ENCODE measurements at regions not wholly inside any gene's neighbourhood (a gene's known extent, or its start where the extent isn't known, plus 50 kb on each side); places are given as distances from the start of the nearest gene placed in this dataset.

DNA sequence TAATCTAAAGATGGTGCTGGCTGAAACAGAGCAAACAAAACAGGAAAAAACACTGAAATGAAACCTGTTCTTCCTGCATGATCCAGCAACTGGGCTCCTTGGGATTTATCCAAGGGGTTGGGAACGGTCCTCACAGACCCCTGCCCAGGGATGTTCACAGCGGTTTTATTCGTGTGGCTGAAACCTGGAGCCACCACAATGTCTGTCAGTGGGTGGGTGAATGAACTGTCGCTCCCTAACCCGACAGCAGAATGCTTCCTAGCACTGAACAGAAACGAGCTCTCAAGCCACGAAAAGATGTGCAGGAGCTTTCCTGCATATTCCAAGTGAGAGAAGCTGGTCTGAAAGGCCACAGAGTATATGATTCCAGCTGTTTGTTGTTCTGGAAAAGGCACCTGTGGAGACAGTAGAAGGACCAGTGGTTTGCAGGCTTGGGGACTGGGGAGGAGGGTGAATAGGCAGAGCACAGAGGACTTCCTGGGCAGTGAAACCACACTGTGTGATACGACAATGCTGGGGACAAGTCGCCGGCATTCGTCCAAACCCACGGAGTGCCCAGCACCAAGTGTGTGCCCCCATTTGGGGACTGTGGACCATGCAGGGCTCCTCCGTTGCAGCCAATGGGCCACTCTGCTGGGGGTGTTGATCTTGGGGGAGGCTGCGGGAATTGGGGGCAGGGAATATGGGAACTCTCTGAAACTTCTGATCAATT lies 73.9 kb downstream of the TEX29 start:
- no peak for DNase-seq
- Mint-ChIP-seq H3K4me1 (ENCODE audit: low read depth) (peaks cover 3% of the 10 kb centered on the region), H3K4me3 (no peak overlapping the region), H3K27me3 (ENCODE audit: low read depth) (no peaks in the 10 kb centered on the region), H3K36me3 (ENCODE audit: insufficient read depth) (no peaks in the 10 kb centered on the region), H3K9me3 (peaks cover 3% of the 10 kb centered on the region)
- ATAC-seq = no peak

DNA sequence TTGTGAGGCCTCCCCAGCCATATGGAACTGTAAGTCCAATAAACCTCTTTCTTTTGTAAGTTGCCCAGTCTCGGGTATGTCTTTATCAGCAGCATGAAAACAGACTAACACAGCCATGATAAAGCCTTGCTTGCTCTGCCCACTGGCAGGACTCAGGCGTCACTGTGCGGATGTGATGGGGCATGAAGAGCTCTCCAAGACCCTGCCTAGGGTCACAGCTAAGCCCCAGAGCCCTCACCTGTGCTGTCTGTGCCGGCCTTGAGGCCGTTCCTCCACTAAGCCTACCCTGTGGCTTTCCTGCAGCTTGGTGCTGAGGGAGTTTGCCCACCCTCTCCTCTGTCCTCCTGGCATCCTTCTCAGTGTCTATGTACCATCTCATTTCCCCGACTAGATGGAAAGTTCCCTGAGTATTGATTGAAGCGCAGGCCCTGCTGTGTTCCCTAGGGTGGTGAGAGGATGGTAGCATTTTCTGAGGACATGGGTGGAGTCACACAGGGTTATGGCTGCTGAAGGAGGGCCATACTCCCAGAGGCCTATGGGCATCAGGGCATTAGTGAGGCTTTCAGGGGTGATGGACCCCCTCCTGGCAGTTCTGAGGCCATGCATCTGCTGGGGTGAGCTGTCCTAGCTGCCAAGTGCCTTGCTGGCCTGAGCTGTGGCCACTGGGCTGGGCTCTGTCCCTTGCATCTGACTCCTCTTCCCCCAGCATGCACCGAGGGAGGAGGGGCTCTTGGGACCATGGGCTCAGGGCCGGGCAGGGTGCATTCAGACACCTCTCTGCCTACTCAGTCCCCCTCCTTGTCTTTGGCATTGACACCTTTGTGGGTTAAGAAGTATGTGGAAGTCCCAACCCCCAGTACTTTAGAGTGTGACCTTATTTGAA lies 75.3 kb downstream of the TEX29 start:
- no peak overlapping the region for H3K4me3 Mint-ChIP-seq
- no peaks in the 10 kb centered on the region for H3K36me3 Mint-ChIP-seq (ENCODE audit: insufficient read depth)
- no peaks in the 10 kb centered on the region for H3K4me1 Mint-ChIP-seq (ENCODE audit: low read depth)
- ATAC-seq (no peak), DNase-seq (no peak)
- no peaks in the 10 kb centered on the region for H3K27me3 Mint-ChIP-seq (ENCODE audit: low read depth)
- peaks cover 3% of the 10 kb centered on the region for H3K9me3 Mint-ChIP-seq

DNA sequence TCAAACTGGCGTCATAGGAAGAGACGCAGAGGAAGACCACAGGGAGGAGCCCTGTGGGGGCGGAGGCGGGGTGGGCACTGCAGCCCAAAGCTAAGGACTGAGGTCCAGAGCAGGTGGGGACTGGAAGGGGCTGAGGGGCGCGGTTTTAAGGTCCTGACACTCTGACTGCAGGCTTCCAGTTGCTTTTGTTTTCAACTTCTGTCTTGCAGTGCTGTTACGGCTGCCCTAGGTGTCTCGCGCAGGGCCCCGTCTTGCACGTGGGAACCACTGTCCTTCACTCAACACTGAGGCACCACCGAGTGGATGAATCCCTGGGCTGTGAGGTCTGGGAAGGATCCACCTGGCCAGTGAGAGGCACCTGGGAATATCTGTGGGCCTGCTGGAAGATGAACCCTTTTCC lies 76.0 kb downstream of the TEX29 start:
- H3K36me3 Mint-ChIP-seq (ENCODE audit: insufficient read depth) = no peaks in the 10 kb centered on the region
- no peaks in the 10 kb centered on the region for H3K27me3 Mint-ChIP-seq (ENCODE audit: low read depth)
- ATAC-seq (no peak), DNase-seq (no peak)
- H3K4me3 Mint-ChIP-seq = no peak overlapping the region
- peaks cover 3% of the 10 kb centered on the region for H3K9me3 Mint-ChIP-seq
- no peaks in the 10 kb centered on the region for H3K4me1 Mint-ChIP-seq (ENCODE audit: low read depth)

DNA sequence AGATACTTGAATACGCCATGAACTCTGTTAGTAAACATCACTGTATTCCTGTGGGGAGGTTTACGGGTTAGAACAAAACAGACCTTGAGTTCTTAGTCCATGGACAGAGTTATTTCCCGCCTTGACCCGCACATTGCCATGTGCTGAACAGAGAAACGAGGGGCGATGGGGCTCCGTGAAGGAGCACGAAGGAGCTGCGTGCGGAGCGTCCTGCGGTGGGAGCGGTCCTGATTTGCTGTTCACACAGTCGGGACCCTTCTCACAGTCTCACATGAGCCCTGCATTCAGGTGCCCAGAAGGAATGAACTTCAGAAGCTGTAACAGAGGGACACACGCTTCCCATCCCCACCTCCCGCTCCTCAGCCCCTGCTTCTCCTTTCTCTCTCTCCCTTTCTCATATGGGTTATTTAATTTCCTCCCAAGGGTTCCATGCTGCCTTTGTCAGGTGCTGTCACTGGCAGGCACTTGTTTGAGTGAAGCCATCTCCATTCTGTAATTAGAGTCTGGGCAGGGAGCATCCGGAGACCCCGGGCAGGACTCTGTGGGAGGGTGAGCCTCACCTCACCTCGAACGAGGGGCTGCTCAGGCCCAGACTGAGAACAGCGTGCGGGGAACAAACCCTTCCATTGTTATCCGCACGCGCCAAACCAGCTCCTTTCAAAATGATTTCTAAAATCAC lies 76.9 kb downstream of the TEX29 start:
- no peaks in the 10 kb centered on the region for H3K27me3 Mint-ChIP-seq (ENCODE audit: low read depth)
- no peaks in the 10 kb centered on the region for H3K4me1 Mint-ChIP-seq (ENCODE audit: low read depth)
- no peak for ATAC-seq
- DNase-seq = no peak
- H3K36me3 Mint-ChIP-seq (ENCODE audit: insufficient read depth) = no peaks in the 10 kb centered on the region
- H3K4me3 Mint-ChIP-seq = no peak overlapping the region
- H3K9me3 Mint-ChIP-seq = peaks cover 3% of the 10 kb centered on the region

DNA sequence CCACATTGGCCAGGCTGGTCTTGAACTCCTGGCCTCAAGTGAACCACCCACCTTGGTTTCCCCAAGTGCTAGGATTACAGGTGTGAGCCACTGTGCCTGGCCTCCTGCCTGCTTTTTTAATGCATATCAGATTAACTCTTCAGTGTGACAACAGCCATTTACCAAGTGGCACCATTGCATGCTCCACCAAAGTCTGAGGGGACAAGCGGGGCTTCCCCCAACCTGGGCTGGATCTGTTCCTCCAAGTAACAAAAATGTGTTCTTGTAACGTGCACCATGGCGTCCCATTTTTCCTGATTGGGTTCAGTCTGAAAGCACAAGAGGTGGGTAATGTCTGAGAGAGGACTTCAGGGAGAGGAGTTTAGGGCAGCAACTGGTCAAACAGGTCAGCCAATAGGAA lies 77.8 kb downstream of the TEX29 start:
- Mint-ChIP-seq H3K9me3 (peaks cover 3% of the 10 kb centered on the region), H3K27me3 (ENCODE audit: low read depth) (peaks cover 2% of the 10 kb centered on the region), H3K4me1 (ENCODE audit: low read depth) (no peaks in the 10 kb centered on the region), H3K36me3 (ENCODE audit: insufficient read depth) (no peaks in the 10 kb centered on the region), H3K4me3 (no peak overlapping the region)
- ATAC-seq = no peak
- DNase-seq = no peak

DNA sequence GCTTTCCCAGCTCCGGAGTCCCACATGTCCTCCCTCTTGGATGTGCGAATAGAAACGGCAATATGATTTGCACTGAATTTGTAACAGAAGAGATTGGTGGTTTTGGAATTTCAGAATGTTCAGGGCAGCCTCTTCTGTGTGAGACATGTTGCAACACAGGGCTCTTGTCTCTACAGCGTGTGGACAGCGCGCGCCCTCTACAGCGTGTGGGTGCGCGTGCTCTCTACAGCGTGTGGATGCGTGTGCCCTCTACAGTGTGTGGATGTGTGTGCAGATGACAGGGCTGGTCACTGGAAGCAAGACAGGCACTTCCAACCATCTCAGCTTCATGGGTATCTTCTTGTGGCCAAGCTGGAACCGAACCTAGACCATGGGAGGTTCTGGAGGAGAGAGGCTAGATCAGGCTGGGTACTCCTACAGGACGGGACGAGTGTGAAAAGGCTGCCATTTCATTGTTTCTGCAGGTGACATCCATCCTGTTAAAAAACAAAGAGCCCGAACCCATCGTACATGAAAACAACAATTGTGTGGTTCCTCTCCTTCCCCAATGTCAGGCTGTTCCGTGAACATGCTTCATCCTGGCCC lies 78.4 kb downstream of the TEX29 start:
- no peak for ATAC-seq
- DNase-seq = no peak
- H3K4me1 Mint-ChIP-seq (ENCODE audit: low read depth) = no peaks in the 10 kb centered on the region
- no peak overlapping the region for H3K4me3 Mint-ChIP-seq
- peaks cover 2% of the 10 kb centered on the region for H3K27me3 Mint-ChIP-seq (ENCODE audit: low read depth)
- H3K9me3 Mint-ChIP-seq = peaks cover 3% of the 10 kb centered on the region
- no peaks in the 10 kb centered on the region for H3K36me3 Mint-ChIP-seq (ENCODE audit: insufficient read depth)

DNA sequence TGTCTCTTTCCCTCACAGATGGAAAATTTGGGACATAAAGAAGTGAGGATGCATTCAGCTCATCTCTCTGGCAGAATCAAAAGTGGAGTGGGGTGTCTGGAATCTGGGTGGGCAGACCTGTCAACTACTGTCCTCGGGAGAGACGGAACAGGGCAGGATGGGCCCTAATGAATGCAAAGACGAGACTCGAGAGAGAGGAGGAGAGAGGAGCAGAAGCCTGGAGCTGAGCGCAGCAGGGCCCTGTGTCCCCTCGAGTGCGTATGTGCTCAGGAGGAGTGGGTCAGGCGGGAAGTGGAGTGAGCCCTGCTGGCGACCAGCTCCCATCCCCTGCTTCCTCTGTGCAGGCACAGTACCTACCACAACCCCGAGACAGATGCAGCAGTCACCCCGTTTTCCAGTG lies 78.9 kb downstream of the TEX29 start:
- peaks cover 2% of the 10 kb centered on the region for H3K27me3 Mint-ChIP-seq (ENCODE audit: low read depth)
- no peaks in the 10 kb centered on the region for H3K36me3 Mint-ChIP-seq (ENCODE audit: insufficient read depth)
- peaks cover 3% of the 10 kb centered on the region for H3K9me3 Mint-ChIP-seq

DNA sequence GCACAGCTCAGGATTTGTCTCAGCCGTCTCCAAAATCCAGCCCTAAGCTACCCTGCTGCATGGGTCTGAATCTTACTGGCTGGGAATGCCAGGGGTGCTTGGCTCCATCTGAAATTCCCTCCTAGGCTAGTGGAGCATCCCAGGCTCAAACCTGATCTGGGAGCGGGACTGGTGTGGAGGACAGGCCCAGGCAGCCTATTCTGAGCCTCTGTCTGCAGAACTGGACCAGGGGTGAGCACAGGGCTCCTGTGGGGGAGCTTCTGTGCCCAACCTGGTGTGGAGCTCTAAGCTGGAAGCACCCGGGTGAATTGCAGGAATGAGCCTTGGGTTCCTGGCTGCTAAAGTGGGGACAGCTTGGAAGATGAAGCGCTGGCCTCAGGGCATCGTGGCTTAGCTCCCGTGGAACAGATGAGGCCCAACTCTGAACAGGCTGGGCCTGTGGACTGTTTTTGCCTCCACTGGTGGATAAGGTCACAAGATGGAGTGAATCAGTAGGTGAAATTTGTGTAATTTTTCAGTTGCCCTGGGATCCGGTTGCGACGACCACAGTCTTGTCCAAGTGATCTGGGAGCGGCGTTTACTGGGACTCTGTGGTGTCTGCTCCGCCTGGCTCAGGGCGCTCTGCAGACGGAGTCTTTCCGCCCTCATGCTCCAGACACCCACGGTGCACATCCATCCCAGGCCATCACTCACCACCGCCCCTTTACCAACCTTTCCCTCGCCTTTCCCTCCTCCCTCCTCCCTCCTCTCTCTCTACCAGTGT lies 79.5 kb downstream of the TEX29 start:
- Mint-ChIP-seq H3K27me3 (ENCODE audit: low read depth) (peaks cover 2% of the 10 kb centered on the region), H3K9me3 (peaks cover 3% of the 10 kb centered on the region), H3K4me3 (no peak overlapping the region), H3K36me3 (ENCODE audit: insufficient read depth) (no peaks in the 10 kb centered on the region), H3K4me1 (ENCODE audit: low read depth) (no peaks in the 10 kb centered on the region)
- ATAC-seq (no peak), DNase-seq (no peak)

More for the DNA sequence above, 78.9 kb downstream of the TEX29 start:
- H3K4me1 Mint-ChIP-seq (ENCODE audit: low read depth) = no peaks in the 10 kb centered on the region
- H3K4me3 Mint-ChIP-seq = no peak overlapping the region
- ATAC-seq = no peak
- DNase-seq = no peak

GRCh38 chr13:111401151-111401550 lies 80.7 kb downstream of the TEX29 start:
- no peak overlapping the region for H3K4me3 Mint-ChIP-seq
- peaks cover 2% of the 10 kb centered on the region for H3K27me3 Mint-ChIP-seq (ENCODE audit: low read depth)
- no peak for DNase-seq
- H3K4me1 Mint-ChIP-seq (ENCODE audit: low read depth) = no peaks in the 10 kb centered on the region
- ATAC-seq = no peak
- H3K36me3 Mint-ChIP-seq (ENCODE audit: insufficient read depth) = no peaks in the 10 kb centered on the region
- H3K9me3 Mint-ChIP-seq = no peaks in the 10 kb centered on the region

DNA sequence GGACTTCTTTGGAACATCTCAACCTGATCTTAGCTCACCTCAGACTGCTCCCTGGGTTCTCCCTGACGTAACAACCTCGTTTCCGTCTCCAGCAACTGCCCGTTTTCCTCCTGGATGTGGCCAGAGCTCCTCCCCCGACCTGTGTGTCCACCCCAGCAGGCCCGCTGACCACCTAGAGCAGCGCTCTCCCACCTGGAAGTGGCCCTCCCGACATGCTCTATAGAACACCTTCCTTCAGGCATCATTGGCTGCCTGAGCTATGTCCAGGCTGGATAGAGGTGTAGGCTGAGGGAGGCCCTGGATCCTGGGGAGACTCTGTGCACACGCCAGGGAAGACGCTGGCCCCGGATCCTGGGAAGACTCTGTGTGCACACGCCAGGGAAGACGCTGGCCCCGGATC lies 81.3 kb downstream of the TEX29 start:
- ATAC-seq (no peak), DNase-seq (no peak)
- H3K4me3 Mint-ChIP-seq = no peak overlapping the region
- H3K9me3 Mint-ChIP-seq = no peaks in the 10 kb centered on the region
- no peaks in the 10 kb centered on the region for H3K36me3 Mint-ChIP-seq (ENCODE audit: insufficient read depth)
- no peaks in the 10 kb centered on the region for H3K4me1 Mint-ChIP-seq (ENCODE audit: low read depth)
- peaks cover 2% of the 10 kb centered on the region for H3K27me3 Mint-ChIP-seq (ENCODE audit: low read depth)

DNA sequence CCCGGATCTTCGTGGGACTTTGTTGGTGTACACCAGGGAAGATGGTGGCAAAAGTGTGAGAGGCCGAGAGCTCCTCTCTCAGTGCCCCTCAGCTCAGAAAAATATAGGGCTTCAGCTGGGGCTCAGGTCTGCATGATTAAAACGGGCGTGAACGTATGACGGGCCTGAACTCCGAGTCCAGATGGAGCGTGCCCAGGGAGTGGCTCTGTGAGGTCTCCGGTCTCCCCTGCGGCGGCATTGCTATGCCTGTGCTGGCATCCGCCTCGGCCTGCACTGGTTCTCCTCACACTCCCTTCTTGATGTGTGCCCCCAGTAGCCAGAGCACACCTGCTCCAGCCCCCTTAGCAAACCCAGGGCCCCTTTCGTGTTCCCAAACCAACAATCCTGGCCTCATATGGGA lies 82.0 kb downstream of the TEX29 start:
- Mint-ChIP-seq H3K9me3 (no peaks in the 10 kb centered on the region), H3K36me3 (ENCODE audit: insufficient read depth) (no peaks in the 10 kb centered on the region), H3K4me1 (ENCODE audit: low read depth) (no peaks in the 10 kb centered on the region), H3K4me3 (no peak overlapping the region), H3K27me3 (ENCODE audit: low read depth) (peaks cover 2% of the 10 kb centered on the region)
- ATAC-seq (no peak), DNase-seq (no peak)

DNA sequence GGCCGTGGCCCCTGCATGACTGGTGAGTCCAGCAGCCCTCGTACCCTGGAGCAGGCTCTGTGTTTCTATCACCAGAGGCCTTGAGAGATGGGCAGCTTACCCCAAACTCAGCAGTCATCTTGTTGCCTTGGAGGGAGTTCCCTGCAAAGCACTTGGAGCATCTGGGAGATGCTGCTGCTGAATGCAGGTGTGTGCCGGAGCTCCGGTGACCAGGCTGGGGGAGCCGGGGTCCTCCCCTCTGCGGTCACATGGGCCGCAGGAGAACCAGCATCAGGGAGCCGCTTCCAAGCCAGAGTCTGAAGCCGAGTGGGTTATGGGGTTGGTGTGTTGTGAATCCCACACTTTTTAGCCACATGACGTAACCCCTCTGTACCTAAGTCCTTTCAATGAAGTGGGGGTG lies 82.8 kb downstream of the TEX29 start:
- peaks cover 5% of the 10 kb centered on the region for H3K27me3 Mint-ChIP-seq (ENCODE audit: low read depth)
- H3K4me3 Mint-ChIP-seq = no peak overlapping the region
- no peaks in the 10 kb centered on the region for H3K36me3 Mint-ChIP-seq (ENCODE audit: insufficient read depth)
- no peak for ATAC-seq
- H3K4me1 Mint-ChIP-seq (ENCODE audit: low read depth) = no peaks in the 10 kb centered on the region
- DNase-seq = no peak
- no peaks in the 10 kb centered on the region for H3K9me3 Mint-ChIP-seq

GRCh38 chr13:111404746-111405145 lies 84.3 kb downstream of the TEX29 start:
- no peak for ATAC-seq
- no peak overlapping the region for H3K4me3 Mint-ChIP-seq
- no peaks in the 10 kb centered on the region for H3K36me3 Mint-ChIP-seq (ENCODE audit: insufficient read depth)

DNA sequence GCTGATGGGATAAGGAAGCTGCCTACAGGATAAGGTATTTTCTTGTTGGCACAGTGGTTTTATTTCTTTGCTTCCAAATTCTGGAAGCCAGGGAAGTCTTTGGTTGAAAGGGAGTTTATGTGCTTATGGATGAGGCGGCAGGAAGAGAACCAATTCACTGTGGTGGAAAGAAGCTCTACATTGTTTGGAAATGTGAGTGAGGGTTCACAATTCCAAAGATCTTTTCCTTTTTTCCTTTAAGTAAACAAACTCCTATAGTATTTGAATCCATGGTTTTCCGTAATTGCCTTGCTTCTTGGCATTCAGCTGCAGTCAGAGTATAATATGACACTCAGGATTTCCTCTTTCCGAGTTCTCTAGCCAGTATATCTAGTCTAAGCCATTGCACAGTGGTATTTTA lies 86.2 kb downstream of the TEX29 start:
- Mint-ChIP-seq H3K36me3 (ENCODE audit: insufficient read depth) (no peaks in the 10 kb centered on the region), H3K4me1 (ENCODE audit: low read depth) (no peaks in the 10 kb centered on the region), H3K9me3 (no peaks in the 10 kb centered on the region), H3K4me3 (no peak overlapping the region), H3K27me3 (ENCODE audit: low read depth) (peaks cover 6% of the 10 kb centered on the region)
- DNase-seq (no peak), ATAC-seq (no peak)

More at GRCh38 chr13:111404746-111405145, 84.3 kb downstream of the TEX29 start:
- Mint-ChIP-seq H3K4me1 (ENCODE audit: low read depth) (no peaks in the 10 kb centered on the region), H3K27me3 (ENCODE audit: low read depth) (peaks cover 6% of the 10 kb centered on the region), H3K9me3 (no peaks in the 10 kb centered on the region)
- DNase-seq = no peak

Measured in activated T-cell treated with anti-CD3 and anti-CD28 coated beads, Interleukin-2, amount 50 U/mL, for 4 hours (primary cell).